ENCODE measurements at regions not wholly inside any gene's neighbourhood (a gene's known extent, or its start where the extent isn't known, plus 50 kb on each side); places are given as distances from the start of the nearest gene placed in this dataset.

DNA sequence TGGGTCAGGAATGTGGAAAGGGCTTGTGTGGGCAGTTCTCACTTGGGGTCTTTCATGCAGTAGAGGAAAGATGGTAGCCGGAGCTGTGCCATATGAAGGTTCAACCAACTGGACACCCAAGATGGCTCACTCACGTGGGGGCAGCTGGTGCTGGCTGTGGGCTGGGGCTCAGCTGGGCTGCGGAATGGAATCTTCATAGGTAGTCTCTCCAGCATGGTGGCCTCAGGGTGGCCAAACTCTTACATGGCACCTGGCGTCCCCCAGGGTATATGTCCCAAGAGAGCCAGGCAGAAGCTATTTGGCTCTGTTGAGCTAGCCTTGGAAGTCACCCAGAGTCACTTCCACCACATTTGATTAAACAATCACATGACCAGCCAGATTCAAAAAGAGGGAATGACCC is 163.1 kb upstream of the KLHL29 start:
- Histone ChIP-seq H3K27ac (ENCODE audit: extremely low read depth, low read depth, low read length) (no peak overlapping the region), H3K9me3 (ENCODE audit: control insufficient read depth, insufficient read depth, low read depth, low read length) (no peaks in the 10 kb centered on the region), H3K36me3 (ENCODE audit: control insufficient read depth in 2 of 2, insufficient read depth in 1 of 2, low read length in 2 of 2) (no peaks in the 10 kb centered on the region), H3K4me3 (ENCODE audit: low read depth, low read length) (no peak overlapping the region), H3K4me1 (ENCODE audit: control insufficient read depth, insufficient read depth, low read length) (no peaks in the 10 kb centered on the region)
- ChIA-PET CTCF (no interaction called here), POLR2A (no interaction called here)
- TF ChIP-seq ZNF350 (tag by site-specific recombination; IDR thresholded peaks at IDR 0.05) (no peak), RBAK (tag by site-specific recombination; IDR thresholded peaks at IDR 0.05) (no peak), AEBP2 (tag by site-specific recombination; IDR thresholded peaks at IDR 0.05; ENCODE audit: borderline replicate concordance) (no peak), ZNF623 (tag by site-specific recombination; IDR thresholded peaks at IDR 0.05) (no peak), ZNF580 (tag by site-specific recombination; IDR thresholded peaks at IDR 0.05) (no peak), KLF8 (tag by site-specific recombination; IDR thresholded peaks at IDR 0.05) (no peak), ZNF514 (tag by site-specific recombination; IDR thresholded peaks at IDR 0.05) (no peak), ZNF112 (tag by site-specific recombination; IDR thresholded peaks at IDR 0.05) (no peak), ZNF701 (tag by site-specific recombination; IDR thresholded peaks at IDR 0.05) (no peak)

- Histone ChIP-seq H3K4me1 (ENCODE audit: control insufficient read depth, insufficient read depth, low read length) (no peaks in the 10 kb centered on the region), H3K4me3 (ENCODE audit: low read depth, low read length) (no peak overlapping the region), H3K36me3 (ENCODE audit: control insufficient read depth in 2 of 2, insufficient read depth in 1 of 2, low read length in 2 of 2) (no peaks in the 10 kb centered on the region), H3K27ac (ENCODE audit: extremely low read depth, low read depth, low read length) (no peak overlapping the region), H3K9me3 (ENCODE audit: control insufficient read depth, insufficient read depth, low read depth, low read length) (no peaks in the 10 kb centered on the region)
- ChIA-PET CTCF (interaction anchor here (0.7 kb wide), 1 partner anchor 25 kb away, joined by 3 read pairs; no protein-coding TSS in a partner anchor), POLR2A (no interaction called here)
- TF ChIP-seq ZNF843 (tag by site-specific recombination; IDR thresholded peaks at IDR 0.05) (no peak), ZNF335 (tag by site-specific recombination; conservative IDR thresholded peaks at IDR 0.05) (no peak), ZNF530 (tag by site-specific recombination; IDR thresholded peaks at IDR 0.05; ENCODE audit: low read depth) (no peak), ZNF184 (tag by site-specific recombination; IDR thresholded peaks at IDR 0.05) (no peak), ZNF510 (tag by site-specific recombination; IDR thresholded peaks at IDR 0.05; ENCODE audit: insufficient replicate concordance) (no peak), ZNF24 (tag by site-specific recombination; IDR thresholded peaks at IDR 0.05) (no peak)
These were observed 154.1 kb upstream of the KLHL29 start for GRCh38 chr2:23230885-23231284.

DNA sequence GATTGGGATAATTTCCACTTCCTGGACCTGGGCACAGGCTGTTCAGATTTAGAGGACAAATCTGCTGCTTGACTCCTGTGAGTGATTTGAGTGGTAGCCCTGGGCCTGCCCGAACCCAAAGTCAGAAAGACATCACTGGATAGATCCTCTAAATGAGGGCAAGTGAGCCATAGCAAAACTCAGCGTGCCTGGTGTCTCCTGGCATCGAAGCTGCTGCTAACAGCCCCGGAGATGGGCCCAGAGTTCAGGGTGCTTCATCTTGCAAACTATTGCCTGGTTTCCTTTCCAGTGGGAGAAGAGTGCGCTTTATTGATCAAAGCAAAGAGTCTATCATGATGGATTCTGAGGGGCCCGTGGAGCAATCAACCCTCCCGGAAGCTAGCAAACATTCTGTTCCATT is 153.1 kb upstream of the KLHL29 start:
- Histone ChIP-seq H3K9me3 (ENCODE audit: control insufficient read depth, insufficient read depth, low read depth, low read length) (no peaks in the 10 kb centered on the region), H3K4me1 (ENCODE audit: control insufficient read depth, insufficient read depth, low read length) (no peaks in the 10 kb centered on the region), H3K27ac (ENCODE audit: extremely low read depth, low read depth, low read length) (no peak overlapping the region), H3K4me3 (ENCODE audit: low read depth, low read length) (no peak overlapping the region), H3K36me3 (ENCODE audit: control insufficient read depth in 2 of 2, insufficient read depth in 1 of 2, low read length in 2 of 2) (no peaks in the 10 kb centered on the region)
- ChIA-PET POLR2A (no interaction called here), CTCF (interaction anchor here (0.7 kb wide), 1 partner anchor 26 kb away, joined by 3 read pairs; no protein-coding TSS in a partner anchor)
- TF ChIP-seq ZNF362 (tag by site-specific recombination; IDR thresholded peaks at IDR 0.05), result no peak
- TF ChIP-seq KLF8 (tag by site-specific recombination; IDR thresholded peaks at IDR 0.05), result no peak
- no peak for TF ChIP-seq KLF16 (tag by site-specific recombination; IDR thresholded peaks at IDR 0.05)
- no peak for TF ChIP-seq ZNF292 (tag by site-specific recombination; IDR thresholded peaks at IDR 0.05; ENCODE audit: borderline replicate concordance, low read depth)
- TF ChIP-seq KLF17 (tag by site-specific recombination; IDR thresholded peaks at IDR 0.05), result no peak
- TF ChIP-seq, protein P1, sequence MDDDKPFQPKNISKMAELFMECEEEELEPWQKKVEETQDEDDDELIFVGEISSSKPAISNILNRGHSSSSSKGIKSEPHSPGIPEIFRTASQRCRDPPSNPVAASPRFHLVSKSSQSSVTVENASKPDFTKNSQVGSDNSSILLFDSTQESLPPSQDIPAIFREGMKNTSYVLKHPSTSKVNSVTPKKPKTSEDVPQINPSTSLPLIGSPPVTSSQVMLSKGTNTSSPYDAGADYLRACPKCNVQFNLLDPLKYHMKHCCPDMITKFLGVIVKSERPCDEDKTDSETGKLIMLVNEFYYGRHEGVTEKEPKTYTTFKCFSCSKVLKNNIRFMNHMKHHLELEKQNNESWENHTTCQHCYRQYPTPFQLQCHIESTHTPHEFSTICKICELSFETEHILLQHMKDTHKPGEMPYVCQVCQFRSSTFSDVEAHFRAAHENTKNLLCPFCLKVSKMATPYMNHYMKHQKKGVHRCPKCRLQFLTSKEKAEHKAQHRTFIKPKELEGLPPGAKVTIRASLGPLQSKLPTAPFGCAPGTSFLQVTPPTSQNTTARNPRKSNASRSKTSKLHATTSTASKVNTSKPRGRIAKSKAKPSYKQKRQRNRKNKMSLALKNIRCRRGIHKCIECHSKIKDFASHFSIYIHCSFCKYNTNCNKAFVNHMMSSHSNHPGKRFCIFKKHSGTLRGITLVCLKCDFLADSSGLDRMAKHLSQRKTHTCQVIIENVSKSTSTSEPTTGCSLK (tag by site-specific recombination; IDR thresholded peaks at IDR 0.05), result no peak
- TF ChIP-seq ZNF654 (tag by site-specific recombination; IDR thresholded peaks at IDR 0.05; ENCODE audit: low read depth), result no peak
- no peak for TF ChIP-seq ZNF707 (tag by site-specific recombination; IDR thresholded peaks at IDR 0.05)
- TF ChIP-seq ZNF248 (tag by site-specific recombination; IDR thresholded peaks at IDR 0.05), result no peak
- TF ChIP-seq, protein P2, sequence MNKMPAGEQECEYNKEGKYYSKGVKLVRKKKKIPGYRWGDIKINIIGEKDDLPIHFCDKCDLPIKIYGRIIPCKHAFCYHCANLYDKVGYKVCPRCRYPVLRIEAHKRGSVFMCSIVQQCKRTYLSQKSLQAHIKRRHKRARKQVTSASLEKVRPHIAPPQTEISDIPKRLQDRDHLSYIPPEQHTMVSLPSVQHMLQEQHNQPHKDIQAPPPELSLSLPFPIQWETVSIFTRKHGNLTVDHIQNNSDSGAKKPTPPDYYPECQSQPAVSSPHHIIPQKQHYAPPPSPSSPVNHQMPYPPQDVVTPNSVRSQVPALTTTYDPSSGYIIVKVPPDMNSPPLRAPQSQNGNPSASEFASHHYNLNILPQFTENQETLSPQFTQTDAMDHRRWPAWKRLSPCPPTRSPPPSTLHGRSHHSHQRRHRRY (tag by site-specific recombination; IDR thresholded peaks at IDR 0.05), result no peak
- TF ChIP-seq ZNF624 (tag by site-specific recombination; IDR thresholded peaks at IDR 0.05), result no peak
- TF ChIP-seq ZNF214 (tag by site-specific recombination; IDR thresholded peaks at IDR 0.05; ENCODE audit: borderline replicate concordance), result no peak
- TF ChIP-seq TCF7L2 (IDR thresholded peaks at IDR 0.05; ENCODE audit: borderline replicate concordance, low read depth, low read length), result no peak

Data from HEK293 (cell line).